ENCODE measurements at regions not wholly inside any gene's neighbourhood (a gene's known extent, or its start where the extent isn't known, plus 50 kb on each side); places are given as distances from the start of the nearest gene placed in this dataset.

DNA sequence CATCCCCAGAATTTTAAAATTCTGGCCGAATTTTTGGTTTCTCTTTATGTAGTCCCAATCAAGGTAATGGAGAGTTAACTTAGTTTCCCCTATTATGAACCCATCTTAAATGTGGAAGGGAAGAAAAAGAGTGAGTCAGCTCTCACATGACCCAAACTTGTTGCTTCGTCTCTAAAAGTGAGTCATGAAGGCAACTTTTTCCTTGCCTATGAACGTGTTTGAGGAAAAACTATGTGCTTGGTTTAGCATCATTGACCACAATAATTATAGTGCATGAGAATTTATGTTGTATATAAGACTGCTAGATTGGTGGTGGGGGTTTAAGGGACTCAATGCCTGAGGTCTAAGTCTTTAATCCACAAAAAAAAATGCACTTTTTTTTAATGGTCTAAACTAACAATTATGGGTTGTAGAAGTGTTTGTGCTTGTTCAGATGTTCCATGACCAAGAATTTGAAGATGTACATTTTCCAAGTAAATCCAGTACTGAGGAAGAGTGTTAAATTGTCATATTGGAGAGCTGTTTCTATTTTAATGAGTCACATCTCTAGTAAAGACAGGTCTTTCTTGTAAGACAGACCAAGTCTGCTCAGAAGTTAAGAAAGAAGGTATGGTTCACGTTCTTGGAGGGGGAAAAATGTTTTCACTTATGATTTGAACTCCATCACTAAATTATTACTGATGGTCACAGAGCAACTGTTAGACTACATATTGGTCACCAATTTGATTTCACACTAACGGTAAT, 409.9 kb upstream of the MARCKS start:
- Histone ChIP-seq H3K4me1 (peaks cover 0 to 7% (median 1%) of the 10 kb centered on the region in 4 donors), H3K4me3 (no peak overlapping the region), H3K9me3 (no peaks in the 10 kb centered on the region), H3K27ac (no peak overlapping the region), H3K36me3 (no peaks in the 10 kb centered on the region), H3K27me3 (no peaks in the 10 kb centered on the region)
- ATAC-seq (ENCODE audit: low FRiP score in 2 of 2) = peak in 1 of 2 donors; percentile 58
- DNase-seq = peak in 1 of 2 donors; percentile 26
- 44 to 46% methylated on average over 5 of the region's 5 CpGs for WGBS, 2 donors
- TF ChIP-seq EP300 (IDR thresholded peaks at IDR 0.05) (peak in 1 of 4 donors; percentile 82), CTCF (IDR thresholded peaks at IDR 0.05) (no peak), POLR2A (IDR thresholded peaks at IDR 0.05) (no peak), POLR2AphosphoS5 (IDR thresholded peaks at IDR 0.05) (peak in 1 of 2 donors; percentile 48)

- no peak for TF ChIP-seq POLR2AphosphoS5 (IDR thresholded peaks at IDR 0.05)
- TF ChIP-seq EP300 (IDR thresholded peaks at IDR 0.05) = no peak
- TF ChIP-seq CTCF (IDR thresholded peaks at IDR 0.05) = no peak
- ATAC-seq (ENCODE audit: low FRiP score in 2 of 2) = no peak
- Histone ChIP-seq H3K27me3 (no peaks in the 10 kb centered on the region), H3K9me3 (no peaks in the 10 kb centered on the region), H3K4me1 (peaks cover 0 to 7% (median 1%) of the 10 kb centered on the region in 4 donors), H3K27ac (no peak overlapping the region), H3K4me3 (no peak overlapping the region), H3K36me3 (no peaks in the 10 kb centered on the region)
- DNase-seq = no peak
Measured at GRCh38 chr6:113449051-113449450, 408.1 kb upstream of the MARCKS start.

DNA sequence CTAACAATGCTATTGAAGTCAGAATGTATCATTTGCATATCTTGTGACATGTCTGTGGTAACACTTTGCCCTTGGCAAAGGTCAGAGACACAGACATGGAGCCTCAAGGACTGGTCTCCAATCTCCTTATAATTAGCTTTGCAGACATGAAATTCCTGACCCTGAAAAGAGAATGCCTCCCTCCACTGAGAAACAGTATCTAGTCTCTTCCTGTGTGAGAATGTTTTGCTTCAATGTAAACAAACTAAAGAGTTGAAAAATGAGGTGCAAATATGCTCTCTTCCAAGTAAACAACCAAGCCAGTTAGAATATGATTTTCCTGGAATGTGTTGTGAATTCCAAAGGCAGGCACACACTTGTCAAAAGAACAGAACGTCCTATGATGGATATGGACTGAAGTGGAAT, 407.1 kb upstream of the MARCKS start:
- no peak for TF ChIP-seq POLR2A (IDR thresholded peaks at IDR 0.05)
- TF ChIP-seq EP300 (IDR thresholded peaks at IDR 0.05) = peak in 2 of 4 donors; percentile 52 to 76
- TF ChIP-seq CTCF (IDR thresholded peaks at IDR 0.05) = no peak
- TF ChIP-seq POLR2AphosphoS5 (IDR thresholded peaks at IDR 0.05) = peak in 1 of 2 donors; percentile 16
- no peak overlapping the region for H3K27ac ChIP-seq
- no peaks in the 10 kb centered on the region for H3K27me3 ChIP-seq
- H3K36me3 ChIP-seq = no peaks in the 10 kb centered on the region
- peaks cover 0 to 7% (median 1%) of the 10 kb centered on the region in 4 donors for H3K4me1 ChIP-seq
- no peak overlapping the region for H3K4me3 ChIP-seq
- no peak for DNase-seq
- 24 to 37% methylated on average over 1 of the region's 1 CpG for WGBS, 2 donors
- no peaks in the 10 kb centered on the region for H3K9me3 ChIP-seq
- peak in 1 of 2 donors; percentile 66 for ATAC-seq (ENCODE audit: low FRiP score in 2 of 2)

GRCh38 chr6:113451049-113451448, 406.1 kb upstream of the MARCKS start:
- 88 to 89% methylated on average over 3 of the region's 3 CpGs for WGBS, 2 donors
- peak overlapping the region in 1 of 4 donors; percentile 13 for H3K27ac ChIP-seq
- H3K36me3 ChIP-seq = no peaks in the 10 kb centered on the region
- H3K27me3 ChIP-seq = no peaks in the 10 kb centered on the region
- DNase-seq = peak in 1 of 2 donors; percentile 21
- no peak for TF ChIP-seq POLR2AphosphoS5 (IDR thresholded peaks at IDR 0.05)
- TF ChIP-seq EP300 (IDR thresholded peaks at IDR 0.05) = no peak
- TF ChIP-seq CTCF (IDR thresholded peaks at IDR 0.05) = no peak
- TF ChIP-seq POLR2A (IDR thresholded peaks at IDR 0.05) = no peak
- H3K4me1 ChIP-seq = peaks cover 0 to 7% (median 1%) of the 10 kb centered on the region in 4 donors
- H3K4me3 ChIP-seq = no peak overlapping the region
- no peak for ATAC-seq (ENCODE audit: low FRiP score in 2 of 2)
- no peaks in the 10 kb centered on the region for H3K9me3 ChIP-seq

- Histone ChIP-seq H3K36me3 (no peaks in the 10 kb centered on the region), H3K4me3 (no peak overlapping the region), H3K9me3 (no peaks in the 10 kb centered on the region), H3K27ac (no peak overlapping the region), H3K4me1 (peaks cover 0 to 14% (median 10%) of the 10 kb centered on the region in 4 donors), H3K27me3 (no peaks in the 10 kb centered on the region)
- DNase-seq = no peak
- no peak for TF ChIP-seq EP300 (IDR thresholded peaks at IDR 0.05)
- peak in 1 of 2 donors; percentile 60 for ATAC-seq (ENCODE audit: low FRiP score in 2 of 2)
- WGBS, 2 donors = 71 to 81% methylated on average over 4 of the region's 4 CpGs
Measured at GRCh38 chr6:113457198-113457597, 399.9 kb upstream of the MARCKS start.
